GM12878 (cell line): ENCODE measurements at regions not wholly inside any gene's neighbourhood (a gene's known extent, or its start where the extent isn't known, plus 50 kb on each side); places are given as distances from the start of the nearest gene placed in this dataset.

Experiments used
- ATAC-seq: fragments of 200-7000 bp; cut with Tn5 transposase; 3 replicates; pipeline ENCODE4 v1.9.1; 2020; ENCODE audit warnings: mild to moderate bottlenecking, moderate library complexity
- BruUV-seq: library from RNA; stranded (reverse); fragments of 400-500 nt; replicated peaks from 2 replicates; lab custom pipeline; 2021; lab: Mats Ljungman, UMichigan
- CTCF ChIA-PET: fragments of 300-600 bp; sonication (Branson Sonifier 250); formaldehyde crosslinking; extraction: SDS; loops from one replicate; lab custom pipeline; 2021; ENCODE audit warnings: inconsistent platforms; lab: Yijun Ruan, JAX
- POLR2A ChIA-PET: fragments of 350-600 bp; formaldehyde crosslinking; extraction: SDS; loops from one replicate; lab custom pipeline; 2021; ENCODE audit warnings: inconsistent platforms; lab: Charles Lee
- RAD21 ChIA-PET: fragments of 300-600 bp; sonication (Branson Sonifier 250); formaldehyde crosslinking; loops from one replicate; lab custom pipeline; 2023; ENCODE audit warnings: antibody characterized with exemption; ENCODE audit not compliant: unreplicated experiment; lab: Charles Lee
- SMC1A ChIA-PET: fragments of 300-600 bp; sonication (Branson Sonifier 250); formaldehyde crosslinking; loops from one replicate; lab custom pipeline; 2023; ENCODE audit not compliant: unreplicated experiment, uncharacterized antibody; lab: Charles Lee
- DNase-seq: peaks from one replicate; pipeline ENCODE4 v3.0.0-alpha.2; 2011; ENCODE audit warnings: low read depth, low spot score
- FAIRE-seq: peaks from 3 replicates; lab custom pipeline; 2011; peaks lifted over from hg19 to GRCh38; lab: Jason Lieb, UNC
- H2AFZ ChIP-seq: 2 replicates; pipeline ENCODE4 v1.6.0; 2011; ENCODE audit warnings: low read depth, low read length, control low read depth; ENCODE audit not compliant: control insufficient read depth
- H3K27ac ChIP-seq: 2 replicates; pipeline ENCODE4 v1.5.1; 2011; ENCODE audit warnings: control low read depth; ENCODE audit not compliant: control insufficient read depth, insufficient read depth
- H3K27me3 ChIP-seq, 2 experiments: replicated peaks in 1 of 2; 2 replicates each; pipeline versions ENCODE4 v1.6.0 to v1.6.1; 2011; ENCODE audit warnings: low read length in 1 of 2; ENCODE audit not compliant: control insufficient read depth in 2 of 2, insufficient read depth in 2 of 2
- H3K36me3 ChIP-seq, 2 experiments: 2 replicates each; pipeline ENCODE4 v1.5.1; 2011; ENCODE audit warnings: low read length in 1 of 2; ENCODE audit not compliant: control insufficient read depth in 2 of 2, insufficient read depth in 2 of 2
- H3K4me1 ChIP-seq: 2 replicates; pipeline ENCODE4 v1.6.1; 2011; ENCODE audit warnings: mild to moderate bottlenecking, low read length, moderate library complexity, mixed read lengths; ENCODE audit not compliant: control insufficient read depth, insufficient read depth
- H3K4me2 ChIP-seq: 2 replicates; pipeline ENCODE4 v1.6.0; 2011; ENCODE audit warnings: control low read depth; ENCODE audit not compliant: control insufficient read depth, insufficient read depth
- H3K4me3 ChIP-seq: fragments of 200-600 bp; sonication (generic); 2 replicates; pipeline ENCODE4 v1.5.1; 2016
- H3K79me2 ChIP-seq: 2 replicates; pipeline ENCODE4 v1.6.0; 2011; ENCODE audit warnings: low read length; ENCODE audit not compliant: control insufficient read depth, insufficient read depth
- H3K9ac ChIP-seq: 2 replicates; pipeline ENCODE4 v1.8.0; 2011; ENCODE audit warnings: low read length, control low read depth, mixed read lengths; ENCODE audit not compliant: control insufficient read depth, insufficient read depth
- H3K9me3 ChIP-seq: replicated peaks from 3 replicates; pipeline ENCODE4 v1.5.1; 2011; ENCODE audit warnings: mild to moderate bottlenecking, low read length; ENCODE audit not compliant: control insufficient read depth, insufficient read depth
- H4K20me1 ChIP-seq: 2 replicates; pipeline ENCODE4 v1.6.0; 2011; ENCODE audit not compliant: control insufficient read depth, insufficient read depth
- BCL11A ChIP-seq: IDR thresholded peaks from 2 replicates; pipeline ENCODE4 v1.6.1; 2011; ENCODE audit warnings: low read depth, low read length
- CHD2 ChIP-seq: IDR thresholded peaks from 2 replicates; pipeline ENCODE4 v1.6.1; 2011; ENCODE audit warnings: low read depth, low read length, improper control_type of control experiment, borderline replicate concordance
- DPF2 ChIP-seq: fragments of 450-650 bp; IDR thresholded peaks from 2 replicates; pipeline ENCODE4 v1.6.1; 2017; ENCODE audit warnings: mild to moderate bottlenecking
- EP300 ChIP-seq, 2 experiments: fragments of 150-350 bp in 1 of 2; IDR thresholded peaks; 2 replicates each; pipeline ENCODE4 v1.6.1; 2011 to 2012; ENCODE audit warnings: low read depth in 2 of 2, low read length in 2 of 2, borderline replicate concordance in 1 of 2, improper control_type of control experiment in 1 of 2, inconsistent platforms in 1 of 2; ENCODE audit not compliant: control insufficient read depth in 1 of 2
- ETV6 ChIP-seq, 2 experiments: fragments of 450-650 bp in 1 of 2; IDR thresholded peaks in 1 of 2; conservative IDR thresholded peaks in 1 of 2; 2 replicates each; pipeline ENCODE4 v1.6.1; 2014; ENCODE audit warnings: antibody characterized with exemption in 1 of 2, borderline replicate concordance in 1 of 2, low read depth in 1 of 2, mild to moderate bottlenecking in 1 of 2, moderate library complexity in 1 of 2
- IRF4 ChIP-seq: IDR thresholded peaks from 2 replicates; pipeline ENCODE4 v1.6.1; 2011; ENCODE audit warnings: low read depth, low read length
- MEF2B ChIP-seq: fragments of 450-650 bp; IDR thresholded peaks from 2 replicates; pipeline ENCODE4 v1.6.1; 2018; ENCODE audit warnings: mild to moderate bottlenecking, moderate library complexity; ENCODE audit not compliant: partially characterized antibody, poor library complexity, severe bottlenecking
- RUNX3 ChIP-seq: IDR thresholded peaks from 2 replicates; pipeline ENCODE4 v1.6.1; 2012; ENCODE audit warnings: low read length, inconsistent platforms
- WGBS: methylation state at CpG from one replicate; pipeline ENCODE4 v1.1.6; 2016; ENCODE audit warnings: low lambda C conversion rate; ENCODE audit not compliant: insufficient replicate concordance, insufficient coverage; ENCODE audit errors: missing lambda C conversion rate; 5-methylcytosine and 5-hydroxymethylcytosine counted together
- in situ Hi-C: fragments of 300-500 bp; cut with MboI; formaldehyde crosslinking; loops from 9 replicates; pipeline ENCODE4 v1.14.3; 2018; ENCODE audit warnings: mixed read lengths
- intact Hi-C: fragments of 100-400 bp; cut with micrococcal nuclease; formaldehyde crosslinking; loops from one replicate; pipeline ENCODE4 v1.14.2; 2022; ENCODE audit not compliant: unreplicated experiment
- TF ChIP-seq, protein P1 (sequence below): fragments of 450-650 bp; IDR thresholded peaks from 2 replicates; pipeline ENCODE4 v1.6.1; 2017; ENCODE audit warnings: mild to moderate bottlenecking, moderate library complexity
- TF ChIP-seq, protein P2 (sequence below): fragments of 450-650 bp; IDR thresholded peaks from 2 replicates; pipeline ENCODE4 v1.6.1; 2017; ENCODE audit warnings: mild to moderate bottlenecking, moderate library complexity
- TF ChIP-seq, protein P3 (sequence below), 3 experiments: IDR thresholded peaks in 2 of 3; conservative IDR thresholded peaks in 1 of 3; 2 replicates each; pipeline ENCODE4 v1.5.1; 2011; ENCODE audit warnings: low read depth in 3 of 3, low read length in 3 of 3, mild to moderate bottlenecking in 3 of 3, control low read depth in 2 of 3, moderate library complexity in 2 of 3, inconsistent platforms in 1 of 3, mixed read lengths in 1 of 3; ENCODE audit not compliant: control insufficient read depth in 2 of 3, insufficient read depth in 1 of 3; ENCODE audit errors: extremely low read depth in 1 of 3

DNA sequence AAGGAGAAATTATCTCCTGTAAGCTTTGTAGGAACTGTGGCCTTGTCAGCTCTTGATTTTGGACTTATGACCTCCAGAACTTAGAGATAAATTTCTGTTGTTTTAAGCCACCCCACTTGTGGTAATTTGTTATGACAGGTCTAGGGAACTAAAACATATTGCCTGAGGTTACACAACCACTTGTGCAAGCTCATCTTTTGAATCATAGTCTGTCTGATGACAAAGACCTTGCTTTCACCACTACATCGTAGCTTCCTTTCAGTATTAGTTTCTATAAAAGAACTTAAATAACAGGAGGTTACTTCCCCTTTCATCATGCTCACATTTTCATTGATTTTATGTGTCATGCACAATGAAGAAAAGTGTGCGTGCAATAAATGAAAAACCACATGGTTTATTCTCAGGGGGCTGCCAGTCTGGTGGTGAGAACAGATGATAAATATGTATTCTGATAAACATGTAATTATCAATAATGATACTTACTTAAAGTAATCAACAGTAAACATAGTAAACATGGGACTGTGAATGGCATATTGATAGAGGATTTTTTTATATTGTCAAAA, 690.0 kb upstream of the HS3ST1 start:
- intact Hi-C loops = no loop called here
- no peak for ATAC-seq
- ChIA-PET CTCF (no interaction called here), POLR2A (no interaction called here), RAD21 (no interaction called here), SMC1A (no interaction called here)
- no TSS peak for BruUV-seq
- Histone ChIP-seq H3K27ac (no peak overlapping the region), H3K9me3 (no peaks in the 10 kb centered on the region), H4K20me1 (no peaks in the 10 kb centered on the region), H3K9ac (no peak overlapping the region), H3K36me3 (no peaks in the 10 kb centered on the region), H3K79me2 (no peaks in the 10 kb centered on the region), H2AFZ (no peak overlapping the region), H3K4me2 (no peak overlapping the region), H3K27me3 (no peaks in the 10 kb centered on the region), H3K4me3 (no peak overlapping the region), H3K4me1 (no peaks in the 10 kb centered on the region)
- no peak for FAIRE-seq
- DNase-seq = no peak
- WGBS = 4% methylated on average over 2 of the region's 2 CpGs
- in situ Hi-C loops = no loop called here
- TF ChIP-seq MEF2B (peak; percentile 56), IRF4 (0 out of 2 replicates have a peak, but pooled peaks have one; percentile 43), ETV6 (conservative IDR thresholded peaks at IDR 0.05 in 1 of 2, IDR thresholded peaks at IDR 0.05 in 1 of 2; ENCODE audit: borderline replicate concordance in 1 of 2, low read depth in 1 of 2) (0 out of 4 replicates have a peak, but pooled peaks of 1 of the 2 experiments have one; percentile 28), RUNX3 (peak; percentile 59), DPF2 (0 out of 2 replicates have a peak, but pooled peaks have one; percentile 25), CHD2 (peak; percentile 34; the same call in 1 of the 2 replicates), EP300 (IDR thresholded peaks at IDR 0.05; ENCODE audit: borderline replicate concordance in 1 of 2, control insufficient read depth in 1 of 2, low read depth in 2 of 2, low read length in 2 of 2) (peak; percentile 35 to 85; a peak in 2 of 4 replicates), BCL11A (0 out of 2 replicates have a peak, but pooled peaks have one; percentile 35)
- TF ChIP-seq, protein P1, sequence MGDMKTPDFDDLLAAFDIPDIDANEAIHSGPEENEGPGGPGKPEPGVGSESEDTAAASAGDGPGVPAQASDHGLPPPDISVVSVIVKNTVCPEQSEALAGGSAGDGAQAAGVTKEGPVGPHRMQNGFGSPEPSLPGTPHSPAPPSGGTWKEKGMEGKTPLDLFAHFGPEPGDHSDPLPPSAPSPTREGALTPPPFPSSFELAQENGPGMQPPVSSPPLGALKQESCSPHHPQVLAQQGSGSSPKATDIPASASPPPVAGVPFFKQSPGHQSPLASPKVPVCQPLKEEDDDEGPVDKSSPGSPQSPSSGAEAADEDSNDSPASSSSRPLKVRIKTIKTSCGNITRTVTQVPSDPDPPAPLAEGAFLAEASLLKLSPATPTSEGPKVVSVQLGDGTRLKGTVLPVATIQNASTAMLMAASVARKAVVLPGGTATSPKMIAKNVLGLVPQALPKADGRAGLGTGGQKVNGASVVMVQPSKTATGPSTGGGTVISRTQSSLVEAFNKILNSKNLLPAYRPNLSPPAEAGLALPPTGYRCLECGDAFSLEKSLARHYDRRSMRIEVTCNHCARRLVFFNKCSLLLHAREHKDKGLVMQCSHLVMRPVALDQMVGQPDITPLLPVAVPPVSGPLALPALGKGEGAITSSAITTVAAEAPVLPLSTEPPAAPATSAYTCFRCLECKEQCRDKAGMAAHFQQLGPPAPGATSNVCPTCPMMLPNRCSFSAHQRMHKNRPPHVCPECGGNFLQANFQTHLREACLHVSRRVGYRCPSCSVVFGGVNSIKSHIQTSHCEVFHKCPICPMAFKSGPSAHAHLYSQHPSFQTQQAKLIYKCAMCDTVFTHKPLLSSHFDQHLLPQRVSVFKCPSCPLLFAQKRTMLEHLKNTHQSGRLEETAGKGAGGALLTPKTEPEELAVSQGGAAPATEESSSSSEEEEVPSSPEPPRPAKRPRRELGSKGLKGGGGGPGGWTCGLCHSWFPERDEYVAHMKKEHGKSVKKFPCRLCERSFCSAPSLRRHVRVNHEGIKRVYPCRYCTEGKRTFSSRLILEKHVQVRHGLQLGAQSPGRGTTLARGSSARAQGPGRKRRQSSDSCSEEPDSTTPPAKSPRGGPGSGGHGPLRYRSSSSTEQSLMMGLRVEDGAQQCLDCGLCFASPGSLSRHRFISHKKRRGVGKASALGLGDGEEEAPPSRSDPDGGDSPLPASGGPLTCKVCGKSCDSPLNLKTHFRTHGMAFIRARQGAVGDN = no peak
- TF ChIP-seq, protein P2, sequence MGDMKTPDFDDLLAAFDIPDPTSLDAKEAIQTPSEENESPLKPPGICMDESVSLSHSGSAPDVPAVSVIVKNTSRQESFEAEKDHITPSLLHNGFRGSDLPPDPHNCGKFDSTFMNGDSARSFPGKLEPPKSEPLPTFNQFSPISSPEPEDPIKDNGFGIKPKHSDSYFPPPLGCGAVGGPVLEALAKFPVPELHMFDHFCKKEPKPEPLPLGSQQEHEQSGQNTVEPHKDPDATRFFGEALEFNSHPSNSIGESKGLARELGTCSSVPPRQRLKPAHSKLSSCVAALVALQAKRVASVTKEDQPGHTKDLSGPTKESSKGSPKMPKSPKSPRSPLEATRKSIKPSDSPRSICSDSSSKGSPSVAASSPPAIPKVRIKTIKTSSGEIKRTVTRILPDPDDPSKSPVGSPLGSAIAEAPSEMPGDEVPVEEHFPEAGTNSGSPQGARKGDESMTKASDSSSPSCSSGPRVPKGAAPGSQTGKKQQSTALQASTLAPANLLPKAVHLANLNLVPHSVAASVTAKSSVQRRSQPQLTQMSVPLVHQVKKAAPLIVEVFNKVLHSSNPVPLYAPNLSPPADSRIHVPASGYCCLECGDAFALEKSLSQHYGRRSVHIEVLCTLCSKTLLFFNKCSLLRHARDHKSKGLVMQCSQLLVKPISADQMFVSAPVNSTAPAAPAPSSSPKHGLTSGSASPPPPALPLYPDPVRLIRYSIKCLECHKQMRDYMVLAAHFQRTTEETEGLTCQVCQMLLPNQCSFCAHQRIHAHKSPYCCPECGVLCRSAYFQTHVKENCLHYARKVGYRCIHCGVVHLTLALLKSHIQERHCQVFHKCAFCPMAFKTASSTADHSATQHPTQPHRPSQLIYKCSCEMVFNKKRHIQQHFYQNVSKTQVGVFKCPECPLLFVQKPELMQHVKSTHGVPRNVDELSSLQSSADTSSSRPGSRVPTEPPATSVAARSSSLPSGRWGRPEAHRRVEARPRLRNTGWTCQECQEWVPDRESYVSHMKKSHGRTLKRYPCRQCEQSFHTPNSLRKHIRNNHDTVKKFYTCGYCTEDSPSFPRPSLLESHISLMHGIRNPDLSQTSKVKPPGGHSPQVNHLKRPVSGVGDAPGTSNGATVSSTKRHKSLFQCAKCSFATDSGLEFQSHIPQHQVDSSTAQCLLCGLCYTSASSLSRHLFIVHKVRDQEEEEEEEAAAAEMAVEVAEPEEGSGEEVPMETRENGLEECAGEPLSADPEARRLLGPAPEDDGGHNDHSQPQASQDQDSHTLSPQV = no peak
- TF ChIP-seq, protein P3, sequence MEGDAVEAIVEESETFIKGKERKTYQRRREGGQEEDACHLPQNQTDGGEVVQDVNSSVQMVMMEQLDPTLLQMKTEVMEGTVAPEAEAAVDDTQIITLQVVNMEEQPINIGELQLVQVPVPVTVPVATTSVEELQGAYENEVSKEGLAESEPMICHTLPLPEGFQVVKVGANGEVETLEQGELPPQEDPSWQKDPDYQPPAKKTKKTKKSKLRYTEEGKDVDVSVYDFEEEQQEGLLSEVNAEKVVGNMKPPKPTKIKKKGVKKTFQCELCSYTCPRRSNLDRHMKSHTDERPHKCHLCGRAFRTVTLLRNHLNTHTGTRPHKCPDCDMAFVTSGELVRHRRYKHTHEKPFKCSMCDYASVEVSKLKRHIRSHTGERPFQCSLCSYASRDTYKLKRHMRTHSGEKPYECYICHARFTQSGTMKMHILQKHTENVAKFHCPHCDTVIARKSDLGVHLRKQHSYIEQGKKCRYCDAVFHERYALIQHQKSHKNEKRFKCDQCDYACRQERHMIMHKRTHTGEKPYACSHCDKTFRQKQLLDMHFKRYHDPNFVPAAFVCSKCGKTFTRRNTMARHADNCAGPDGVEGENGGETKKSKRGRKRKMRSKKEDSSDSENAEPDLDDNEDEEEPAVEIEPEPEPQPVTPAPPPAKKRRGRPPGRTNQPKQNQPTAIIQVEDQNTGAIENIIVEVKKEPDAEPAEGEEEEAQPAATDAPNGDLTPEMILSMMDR (IDR thresholded peaks at IDR 0.05 in 2 of 3, conservative IDR thresholded peaks at IDR 0.05 in 1 of 3; ENCODE audit: control insufficient read depth in 2 of 3, extremely low read depth in 1 of 3, insufficient read depth in 1 of 3, low read depth in 3 of 3, low read length in 3 of 3) = no peak
